Neural crest cell (in vitro differentiated cells): ENCODE measurements at regions not wholly inside any gene's neighbourhood (a gene's known extent, or its start where the extent isn't known, plus 50 kb on each side); places are given as distances from the start of the nearest gene placed in this dataset.

Experiments
- DNase-seq: peaks from one replicate; pipeline ENCODE4 v3.0.0; 2021; ENCODE audit warnings: low read depth, mixed read lengths, low spot score
- H3K27ac Mint-ChIP-seq: one replicate; pipeline ENCODE4 v1.8.0; 2021; ENCODE audit warnings: mild to moderate bottlenecking, mixed read lengths; ENCODE audit not compliant: unreplicated experiment
- H3K27me3 Mint-ChIP-seq: 2 replicates; pipeline ENCODE4 v1.8.0; 2021; ENCODE audit warnings: low read depth, mild to moderate bottlenecking, mixed read lengths
- H3K36me3 Mint-ChIP-seq: 2 replicates; pipeline ENCODE4 v1.8.0; 2021; ENCODE audit warnings: low read depth, mild to moderate bottlenecking, mixed read lengths
- H3K4me1 Mint-ChIP-seq: 2 replicates; pipeline ENCODE4 v1.8.0; 2021; ENCODE audit warnings: mixed read lengths
- H3K4me3 Mint-ChIP-seq: one replicate; pipeline ENCODE4 v1.8.0; 2021; ENCODE audit warnings: mild to moderate bottlenecking, mixed read lengths
- H3K9me3 Mint-ChIP-seq: 2 replicates; pipeline ENCODE4 v1.8.0; 2021; ENCODE audit warnings: mixed read lengths
- TF ChIP-seq, protein P1 (sequence below): fragments of 200-600 bp; sonication (generic); conservative IDR thresholded peaks from 2 replicates; pipeline ENCODE4 v1.5.0; 2021; ENCODE audit warnings: antibody characterized with exemption, mild to moderate bottlenecking

- Mint-ChIP-seq H3K36me3 (no peaks in the 10 kb centered on the region), H3K9me3 (no peaks in the 10 kb centered on the region), H3K27me3 (no peaks in the 10 kb centered on the region), H3K4me1 (peaks cover 5% of the 10 kb centered on the region), H3K27ac (no peak overlapping the region), H3K4me3 (no peak overlapping the region)
- DNase-seq, result no peak
- TF ChIP-seq, protein P1, sequence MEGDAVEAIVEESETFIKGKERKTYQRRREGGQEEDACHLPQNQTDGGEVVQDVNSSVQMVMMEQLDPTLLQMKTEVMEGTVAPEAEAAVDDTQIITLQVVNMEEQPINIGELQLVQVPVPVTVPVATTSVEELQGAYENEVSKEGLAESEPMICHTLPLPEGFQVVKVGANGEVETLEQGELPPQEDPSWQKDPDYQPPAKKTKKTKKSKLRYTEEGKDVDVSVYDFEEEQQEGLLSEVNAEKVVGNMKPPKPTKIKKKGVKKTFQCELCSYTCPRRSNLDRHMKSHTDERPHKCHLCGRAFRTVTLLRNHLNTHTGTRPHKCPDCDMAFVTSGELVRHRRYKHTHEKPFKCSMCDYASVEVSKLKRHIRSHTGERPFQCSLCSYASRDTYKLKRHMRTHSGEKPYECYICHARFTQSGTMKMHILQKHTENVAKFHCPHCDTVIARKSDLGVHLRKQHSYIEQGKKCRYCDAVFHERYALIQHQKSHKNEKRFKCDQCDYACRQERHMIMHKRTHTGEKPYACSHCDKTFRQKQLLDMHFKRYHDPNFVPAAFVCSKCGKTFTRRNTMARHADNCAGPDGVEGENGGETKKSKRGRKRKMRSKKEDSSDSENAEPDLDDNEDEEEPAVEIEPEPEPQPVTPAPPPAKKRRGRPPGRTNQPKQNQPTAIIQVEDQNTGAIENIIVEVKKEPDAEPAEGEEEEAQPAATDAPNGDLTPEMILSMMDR, result no peak
Measured at GRCh38 chr5:90338712-90339372, 70.7 kb downstream of the CETN3 start.

DNA sequence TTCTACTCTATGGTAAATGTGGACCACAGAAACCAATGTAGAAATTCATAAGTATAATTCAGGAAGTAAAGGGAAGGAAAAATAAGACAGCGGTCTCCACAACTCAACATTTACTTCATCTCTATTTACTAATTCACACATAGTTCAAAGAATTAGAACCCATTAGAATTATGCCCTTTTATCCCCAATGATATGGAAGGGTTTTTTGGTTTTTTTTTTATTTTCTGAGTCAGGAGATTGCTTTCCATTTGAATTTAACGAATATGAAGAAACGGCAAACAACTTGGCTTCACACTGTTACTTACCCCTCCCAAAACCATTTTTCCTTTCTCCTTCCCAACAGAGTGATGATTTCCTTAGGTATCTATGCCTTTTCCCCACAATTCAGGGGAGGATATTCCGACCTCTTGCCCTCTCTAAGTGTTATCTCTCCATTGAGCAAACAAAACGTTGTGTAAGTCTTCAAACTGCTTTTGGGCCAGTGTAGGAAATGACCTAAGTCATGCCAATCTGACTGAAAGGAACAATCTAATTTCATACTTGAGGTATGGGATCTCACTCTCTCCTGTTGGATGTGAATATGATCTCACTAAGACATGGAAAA lies 72.0 kb downstream of the CETN3 start:
- no peak for DNase-seq
- TF ChIP-seq, protein P1, result no peak
- no peaks in the 10 kb centered on the region for H3K9me3 Mint-ChIP-seq
- peaks cover 5% of the 10 kb centered on the region for H3K4me1 Mint-ChIP-seq
- no peak overlapping the region for H3K4me3 Mint-ChIP-seq
- no peaks in the 10 kb centered on the region for H3K27me3 Mint-ChIP-seq
- H3K36me3 Mint-ChIP-seq, result no peaks in the 10 kb centered on the region
- no peak overlapping the region for H3K27ac Mint-ChIP-seq

DNA sequence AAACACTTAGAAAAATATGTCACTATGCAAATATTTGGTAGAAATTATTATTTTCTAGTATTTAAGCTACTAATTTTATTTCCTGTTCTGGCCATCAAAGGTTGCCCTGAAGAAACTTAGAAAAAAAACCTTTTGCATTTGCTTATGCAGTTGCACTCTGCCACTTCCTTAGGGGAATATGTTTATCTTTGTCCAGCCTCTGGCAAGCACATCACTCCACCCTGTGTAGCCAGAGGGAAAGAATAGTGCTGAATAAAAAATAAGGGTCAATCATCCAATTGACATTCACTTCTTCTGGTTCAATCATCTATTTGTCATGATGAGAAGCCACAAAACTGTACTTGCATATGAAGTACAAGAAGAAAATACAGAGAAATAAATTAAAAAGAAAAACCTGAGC lies 72.8 kb downstream of the CETN3 start:
- no peak overlapping the region for H3K4me3 Mint-ChIP-seq
- no peaks in the 10 kb centered on the region for H3K27me3 Mint-ChIP-seq
- no peaks in the 10 kb centered on the region for H3K9me3 Mint-ChIP-seq
- TF ChIP-seq, protein P1, result no peak
- H3K27ac Mint-ChIP-seq, result no peak overlapping the region
- peaks cover 5% of the 10 kb centered on the region for H3K4me1 Mint-ChIP-seq
- H3K36me3 Mint-ChIP-seq, result no peaks in the 10 kb centered on the region
- no peak for DNase-seq

DNA sequence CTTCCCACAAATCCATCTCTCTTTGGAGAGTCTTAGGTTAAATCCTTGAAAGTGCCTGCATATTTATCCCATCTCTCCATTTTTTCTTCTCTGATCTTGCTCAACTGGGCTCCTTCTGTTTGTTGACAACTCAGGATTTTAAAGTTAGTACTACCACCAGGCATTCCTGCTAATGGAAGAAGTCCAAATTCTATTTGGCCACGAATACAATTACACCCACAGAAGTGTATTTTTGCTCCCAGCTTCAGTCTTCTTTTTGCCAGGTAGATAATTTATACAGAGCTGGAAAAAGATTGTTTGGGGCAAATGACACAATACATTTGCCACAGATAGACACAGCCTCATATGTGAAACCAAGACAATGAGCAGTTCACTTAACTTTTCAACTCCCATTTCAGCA lies 74.8 kb downstream of the CETN3 start:
- no peak for DNase-seq
- no peaks in the 10 kb centered on the region for H3K36me3 Mint-ChIP-seq
- no peak overlapping the region for H3K27ac Mint-ChIP-seq
- peaks cover 5% of the 10 kb centered on the region for H3K4me1 Mint-ChIP-seq
- no peaks in the 10 kb centered on the region for H3K27me3 Mint-ChIP-seq
- H3K9me3 Mint-ChIP-seq, result no peaks in the 10 kb centered on the region
- TF ChIP-seq, protein P1, result no peak
- H3K4me3 Mint-ChIP-seq, result no peak overlapping the region

- Mint-ChIP-seq H3K9me3 (no peaks in the 10 kb centered on the region), H3K36me3 (no peaks in the 10 kb centered on the region), H3K4me1 (no peaks in the 10 kb centered on the region), H3K4me3 (no peak overlapping the region), H3K27me3 (no peaks in the 10 kb centered on the region), H3K27ac (no peak overlapping the region)
- TF ChIP-seq, protein P1, result no peak
- DNase-seq, result no peak
Measured at GRCh38 chr5:90329911-90330310, 79.6 kb downstream of the CETN3 start.
